SJSA1 (cell line): ENCODE measurements at regions not wholly inside any gene's neighbourhood (a gene's known extent, or its start where the extent isn't known, plus 50 kb on each side); places are given as distances from the start of the nearest gene placed in this dataset.

ENCODE experiments used
- DNase-seq, 2 experiments: peaks; one replicate each; pipeline ENCODE4 v3.0.0-alpha.2; 2015 to 2020; ENCODE audit warnings: low spot score in 2 of 2, low read depth in 1 of 2
- H3K27ac ChIP-seq: fragments of 250-450 bp; sonication (Bioruptor Pico); 2 replicates; pipeline ENCODE4 v1.5.1; 2020; ENCODE audit warnings: mild to moderate bottlenecking, moderate library complexity
- H3K27me3 ChIP-seq: fragments of 250-450 bp; sonication (Bioruptor Pico); replicated peaks from 2 replicates; pipeline ENCODE4 v1.5.1; 2020; ENCODE audit warnings: mild to moderate bottlenecking, moderate library complexity
- H3K36me3 ChIP-seq: fragments of 250-450 bp; sonication (Bioruptor Pico); 2 replicates; pipeline ENCODE4 v1.5.1; 2020; ENCODE audit warnings: mild to moderate bottlenecking
- H3K4me1 ChIP-seq: fragments of 250-450 bp; sonication (Bioruptor Pico); replicated peaks from 2 replicates; pipeline ENCODE4 v1.6.1; 2021; ENCODE audit warnings: mild to moderate bottlenecking
- H3K4me3 ChIP-seq: fragments of 250-450 bp; sonication (Bioruptor Pico); 2 replicates; pipeline ENCODE4 v1.5.1; 2020; ENCODE audit warnings: mild to moderate bottlenecking
- H3K9me3 ChIP-seq: fragments of 250-450 bp; sonication (Bioruptor Pico); replicated peaks from 2 replicates; pipeline ENCODE4 v1.5.1; 2020; ENCODE audit warnings: mild to moderate bottlenecking

DNA sequence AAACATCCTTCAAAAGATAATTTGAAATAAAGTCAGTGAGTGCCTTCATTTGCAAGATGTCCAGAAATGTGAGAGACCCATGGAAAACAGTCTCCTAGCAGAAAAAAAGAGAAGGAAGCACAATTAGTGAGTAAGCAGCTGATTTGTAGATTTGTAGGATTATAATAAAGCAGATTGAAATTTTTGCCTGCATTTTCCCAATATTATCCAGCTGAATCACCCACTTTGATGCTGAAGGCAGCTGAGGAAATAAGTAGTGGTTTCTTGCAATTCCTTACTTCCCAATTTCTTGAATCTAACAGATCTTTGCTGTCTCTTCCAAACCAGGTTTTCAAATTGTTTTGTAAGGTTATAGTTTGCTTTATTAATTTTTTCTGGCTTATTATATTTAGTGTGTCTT is 181.4 kb downstream of the GNAT3 start:
- Histone ChIP-seq H3K4me3 (no peak overlapping the region), H3K4me1 (peaks cover 5% of the 10 kb centered on the region; the same call in 1 of the 2 replicates), H3K27me3 (no peaks in the 10 kb centered on the region), H3K27ac (no peak overlapping the region), H3K9me3 (no peaks in the 10 kb centered on the region), H3K36me3 (no peaks in the 10 kb centered on the region)
- DNase-seq, result peak in 1 of 2 experiments; percentile 6

- DNase-seq, result peak; percentile 51 to 59
- no peaks in the 10 kb centered on the region for H3K36me3 ChIP-seq
These were observed 187.8 kb downstream of the GNAT3 start for GRCh38 chr7:80324032-80324431.

GRCh38 chr7:80319461-80319860 is 184.8 kb downstream of the GNAI1 start:
- Histone ChIP-seq H3K4me3 (no peak overlapping the region), H3K27me3 (no peaks in the 10 kb centered on the region), H3K9me3 (no peaks in the 10 kb centered on the region), H3K27ac (no peak overlapping the region), H3K36me3 (no peaks in the 10 kb centered on the region), H3K4me1 (peaks cover 6% of the 10 kb centered on the region)
- DNase-seq, result no peak

More at GRCh38 chr7:80324032-80324431, 187.8 kb downstream of the GNAT3 start:
- H3K4me3 ChIP-seq, result no peak overlapping the region
- no peak overlapping the region for H3K27ac ChIP-seq
- peaks cover 6% of the 10 kb centered on the region for H3K4me1 ChIP-seq
- no peaks in the 10 kb centered on the region for H3K9me3 ChIP-seq
- no peaks in the 10 kb centered on the region for H3K27me3 ChIP-seq

DNA sequence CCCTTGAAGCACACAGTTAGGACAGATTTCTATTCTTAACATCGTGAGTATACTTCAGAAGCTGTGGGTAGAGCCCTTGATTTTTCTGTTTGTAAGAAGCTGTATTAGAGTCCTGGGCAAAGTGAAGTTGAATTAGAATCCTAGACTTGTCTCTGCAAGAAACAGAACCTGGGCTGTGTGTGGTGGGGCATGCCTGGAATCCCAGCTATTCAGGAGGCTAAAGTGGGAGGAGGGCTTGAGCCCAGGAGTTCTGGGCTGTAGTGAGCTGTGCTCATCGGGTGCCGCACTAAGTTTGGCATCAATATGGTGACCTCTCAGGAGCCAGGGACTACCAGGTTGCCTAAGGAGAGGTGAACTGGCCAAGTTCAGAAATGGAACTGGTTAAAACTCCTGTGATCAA is 183.4 kb downstream of the GNAI1 start:
- Histone ChIP-seq H3K27me3 (no peaks in the 10 kb centered on the region), H3K4me3 (no peak overlapping the region), H3K27ac (no peak overlapping the region), H3K4me1 (no peaks in the 10 kb centered on the region), H3K9me3 (no peaks in the 10 kb centered on the region), H3K36me3 (no peaks in the 10 kb centered on the region)
- no peak for DNase-seq

DNA sequence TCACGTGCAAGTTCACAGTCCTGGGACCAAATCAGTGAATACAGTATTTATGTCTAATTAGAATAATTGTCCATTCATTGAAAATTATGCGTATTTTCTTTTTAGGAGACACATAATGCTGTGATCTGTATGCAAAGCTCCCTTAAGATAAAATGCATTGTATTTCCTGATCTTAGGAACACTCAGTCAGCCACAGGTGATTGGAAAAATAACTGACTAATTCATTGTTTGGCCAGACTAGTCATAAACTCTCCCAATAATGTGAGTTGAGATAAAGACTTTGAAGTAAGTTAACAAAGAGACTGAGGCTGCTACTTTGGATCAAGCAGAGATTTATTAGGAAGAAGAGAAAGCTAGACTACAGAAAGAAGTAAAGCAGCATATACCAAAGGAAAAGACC is 182.2 kb downstream of the GNAI1 start:
- Histone ChIP-seq H3K27ac (no peak overlapping the region), H3K27me3 (no peaks in the 10 kb centered on the region), H3K4me1 (peaks cover 7% of the 10 kb centered on the region), H3K4me3 (no peak overlapping the region), H3K9me3 (no peaks in the 10 kb centered on the region), H3K36me3 (no peaks in the 10 kb centered on the region)
- no peak for DNase-seq

- DNase-seq, result no peak
- Histone ChIP-seq H3K4me1 (peaks cover 9% of the 10 kb centered on the region), H3K27ac (no peak overlapping the region), H3K36me3 (no peaks in the 10 kb centered on the region), H3K27me3 (no peaks in the 10 kb centered on the region), H3K4me3 (no peak overlapping the region), H3K9me3 (no peaks in the 10 kb centered on the region)
These were observed 179.1 kb downstream of the GNAI1 start for GRCh38 chr7:80313716-80314115.

- H3K4me3 ChIP-seq, result no peak overlapping the region
- no peaks in the 10 kb centered on the region for H3K27me3 ChIP-seq
- H3K4me1 ChIP-seq, result peaks cover 9% of the 10 kb centered on the region
- no peak overlapping the region for H3K27ac ChIP-seq
- H3K36me3 ChIP-seq, result no peaks in the 10 kb centered on the region
- no peak for DNase-seq
- no peaks in the 10 kb centered on the region for H3K9me3 ChIP-seq
These were observed 178.5 kb downstream of the GNAI1 start for GRCh38 chr7:80313067-80313626.

DNA sequence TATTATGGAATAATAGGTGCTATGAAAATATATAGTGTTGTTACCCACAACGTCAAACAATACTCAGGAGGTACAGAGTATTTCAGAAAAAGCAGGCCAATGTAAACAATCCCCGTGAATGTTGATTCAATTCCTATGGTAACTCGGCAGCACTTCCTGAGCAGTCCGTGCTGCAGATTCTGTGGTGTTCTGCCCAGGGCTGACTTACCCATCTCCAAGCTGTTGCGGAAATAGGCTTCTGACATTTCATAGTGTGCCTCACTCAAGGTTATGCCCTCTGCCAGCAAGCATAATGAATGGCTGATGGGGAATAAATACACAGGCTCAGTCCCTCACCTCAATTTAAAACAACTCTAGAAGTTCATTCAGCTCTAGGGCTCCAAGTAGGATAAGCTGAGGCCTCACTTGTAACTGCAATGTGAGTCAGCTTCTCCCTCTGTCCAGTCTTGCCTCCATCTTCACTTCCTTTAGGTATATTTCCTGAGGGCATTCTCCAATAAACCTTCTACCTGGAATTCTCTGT is 177.6 kb downstream of the GNAI1 start:
- peak overlapping the region; percentile 9; the same call in 1 of the 2 replicates for H3K27ac ChIP-seq

DNA sequence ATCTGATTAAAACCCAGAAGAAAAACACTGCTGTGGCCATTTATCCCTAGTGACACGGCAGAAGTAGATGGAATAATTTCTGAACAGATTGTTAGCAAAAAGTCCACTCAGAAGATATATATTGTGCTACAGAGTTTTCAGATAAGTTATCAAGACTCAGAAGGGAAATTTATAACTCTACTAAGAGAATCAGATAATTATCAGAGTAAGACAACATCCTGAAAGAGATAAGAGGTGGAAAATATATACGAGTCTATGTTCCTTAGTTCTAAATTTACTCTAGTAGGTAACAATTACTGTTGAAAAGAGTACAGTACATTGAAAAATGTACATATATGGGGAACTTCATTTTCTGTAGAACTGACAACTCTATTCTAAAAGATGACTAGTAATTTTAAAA is 176.7 kb downstream of the GNAI1 start:
- Histone ChIP-seq H3K27ac (no peak overlapping the region), H3K4me1 (peaks cover 9% of the 10 kb centered on the region), H3K27me3 (no peaks in the 10 kb centered on the region), H3K36me3 (no peaks in the 10 kb centered on the region), H3K4me3 (no peak overlapping the region), H3K9me3 (no peaks in the 10 kb centered on the region)
- DNase-seq, result no peak

More for the DNA sequence above, 177.6 kb downstream of the GNAI1 start:
- Histone ChIP-seq H3K4me1 (peaks cover 9% of the 10 kb centered on the region), H3K4me3 (no peak overlapping the region), H3K27me3 (no peaks in the 10 kb centered on the region), H3K9me3 (no peaks in the 10 kb centered on the region), H3K36me3 (no peaks in the 10 kb centered on the region)
- DNase-seq, result peak; percentile 57 to 63

- H3K9me3 ChIP-seq, result no peaks in the 10 kb centered on the region
- peaks cover 9% of the 10 kb centered on the region for H3K4me1 ChIP-seq
- H3K27me3 ChIP-seq, result no peaks in the 10 kb centered on the region
- H3K36me3 ChIP-seq, result no peaks in the 10 kb centered on the region
- no peak overlapping the region for H3K27ac ChIP-seq
- DNase-seq, result no peak
- no peak overlapping the region for H3K4me3 ChIP-seq
These were observed 175.4 kb downstream of the GNAI1 start for GRCh38 chr7:80309971-80310549.

DNA sequence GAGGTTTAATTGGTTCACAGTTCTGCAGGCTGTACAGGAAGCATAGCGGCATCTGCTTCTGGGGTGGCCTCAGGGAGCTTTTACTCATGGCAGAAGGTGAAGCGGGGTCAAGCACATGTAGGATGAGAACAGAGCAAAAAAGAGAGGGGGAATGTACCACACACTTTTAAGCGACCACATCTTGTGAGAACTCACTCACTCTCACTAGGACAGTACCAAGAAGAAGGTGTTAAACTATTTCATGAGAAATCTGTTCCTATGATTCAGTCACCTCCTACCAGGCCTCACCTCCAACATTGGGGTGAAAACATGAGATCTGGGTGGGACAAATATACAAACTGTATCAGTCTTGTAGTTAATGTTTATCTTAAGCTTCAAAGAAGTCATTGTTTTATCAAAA is 174.7 kb downstream of the GNAI1 start:
- DNase-seq, result no peak
- Histone ChIP-seq H3K27me3 (no peaks in the 10 kb centered on the region), H3K9me3 (no peaks in the 10 kb centered on the region), H3K27ac (no peak overlapping the region), H3K4me3 (no peak overlapping the region), H3K4me1 (peaks cover 9% of the 10 kb centered on the region), H3K36me3 (no peaks in the 10 kb centered on the region)

GRCh38 chr7:80307227-80307856 is 172.7 kb downstream of the GNAI1 start:
- Histone ChIP-seq H3K4me1 (peaks cover 5% of the 10 kb centered on the region), H3K36me3 (no peaks in the 10 kb centered on the region), H3K4me3 (no peak overlapping the region), H3K27me3 (no peaks in the 10 kb centered on the region), H3K9me3 (no peaks in the 10 kb centered on the region), H3K27ac (no peak overlapping the region)
- no peak for DNase-seq

DNA sequence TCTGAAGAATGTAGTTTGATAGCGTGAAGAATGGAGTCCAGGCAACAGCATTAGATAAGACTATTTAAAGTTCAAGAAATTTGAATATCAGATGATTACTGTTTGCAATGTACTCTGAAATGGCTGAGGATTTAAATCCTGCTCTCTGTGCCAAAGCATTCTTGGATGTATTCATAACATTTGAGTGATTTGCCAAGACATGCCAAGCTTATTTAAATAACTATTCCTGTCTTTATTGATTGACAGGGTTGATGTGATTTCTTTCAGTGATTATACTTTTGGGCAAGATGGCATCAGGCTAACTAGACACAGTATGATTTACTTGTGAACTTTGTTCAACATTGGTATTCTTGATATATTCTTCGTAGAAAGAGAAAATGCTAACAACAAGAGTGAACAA is 168.7 kb downstream of the GNAI1 start:
- H3K27ac ChIP-seq, result no peak overlapping the region
- no peak for DNase-seq
- no peaks in the 10 kb centered on the region for H3K4me1 ChIP-seq
- no peaks in the 10 kb centered on the region for H3K27me3 ChIP-seq
- H3K4me3 ChIP-seq, result no peak overlapping the region
- no peaks in the 10 kb centered on the region for H3K36me3 ChIP-seq
- no peaks in the 10 kb centered on the region for H3K9me3 ChIP-seq

- no peaks in the 10 kb centered on the region for H3K4me1 ChIP-seq
- no peak overlapping the region for H3K4me3 ChIP-seq
- no peak overlapping the region for H3K27ac ChIP-seq
- no peaks in the 10 kb centered on the region for H3K36me3 ChIP-seq
- no peaks in the 10 kb centered on the region for H3K9me3 ChIP-seq
- no peak for DNase-seq
- no peaks in the 10 kb centered on the region for H3K27me3 ChIP-seq
These were observed 168.0 kb downstream of the GNAI1 start for GRCh38 chr7:80302636-80303035.
